CD4-positive, alpha-beta T cell treated with Interleukin-1 beta for 1 hour (primary cell): ENCODE measurements at regions not wholly inside any gene's neighbourhood (a gene's known extent, or its start where the extent isn't known, plus 50 kb on each side); places are given as distances from the start of the nearest gene placed in this dataset.
A peak's percentile ranks its signal among the peaks of the same experiment; 100 is the strongest.
"Not testable (repeated sequence)": the region's sequence is repeated elsewhere in the genome, so short reads cannot be mapped to it uniquely, and the experiment has no call there.

Source experiments
- DNase-seq, 2 donors: peaks; one replicate each; pipeline ENCODE4 v3.0.0-alpha.2; 2020 to 2022

DNA sequence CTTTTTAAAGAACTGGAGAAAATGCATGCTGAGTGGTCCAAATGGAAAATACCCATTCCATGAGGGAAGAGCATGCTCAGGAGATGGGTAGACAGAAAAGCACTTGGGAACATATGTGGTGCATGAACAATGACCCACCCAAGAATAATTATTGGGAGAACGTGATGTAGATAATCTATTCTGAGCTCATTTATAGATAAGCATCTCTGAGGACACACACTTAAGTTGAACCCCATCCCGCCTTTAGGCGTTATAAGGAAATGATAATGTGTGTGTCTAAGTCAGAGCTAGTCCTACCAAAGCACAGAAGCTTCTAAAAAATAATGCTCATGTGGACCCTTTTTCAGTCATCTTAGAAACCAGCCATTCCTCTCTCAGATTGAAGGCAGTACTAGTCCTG, 189.9 kb downstream of the KTN1 start:
- no peak for DNase-seq

GRCh38 chr14:55771242-55771981, 191.4 kb downstream of the KTN1 start:
- DNase-seq, result no peak

DNA sequence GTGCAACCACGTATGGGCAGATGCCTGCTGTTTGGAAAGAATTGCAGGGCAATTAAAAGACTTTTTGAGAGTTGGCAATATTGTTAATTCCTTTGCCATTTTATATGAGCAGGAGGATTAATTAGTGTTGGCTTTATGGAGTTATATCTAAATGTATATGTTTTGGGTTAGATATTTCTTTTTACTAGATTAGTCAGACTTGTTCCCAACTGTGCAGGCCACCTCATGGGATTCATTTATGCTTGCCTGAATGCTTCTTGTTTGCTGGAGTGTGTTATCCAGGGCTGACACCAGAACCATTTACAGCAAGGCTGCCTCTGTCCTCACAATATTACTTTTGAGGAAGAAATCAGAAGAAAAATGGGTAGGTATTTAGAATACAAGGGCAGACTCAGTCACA, 192.5 kb downstream of the KTN1 start:
- DNase-seq, result no peak

- no peak for DNase-seq
Measured at GRCh38 chr14:55773312-55773711, 193.3 kb downstream of the KTN1 start.

DNA sequence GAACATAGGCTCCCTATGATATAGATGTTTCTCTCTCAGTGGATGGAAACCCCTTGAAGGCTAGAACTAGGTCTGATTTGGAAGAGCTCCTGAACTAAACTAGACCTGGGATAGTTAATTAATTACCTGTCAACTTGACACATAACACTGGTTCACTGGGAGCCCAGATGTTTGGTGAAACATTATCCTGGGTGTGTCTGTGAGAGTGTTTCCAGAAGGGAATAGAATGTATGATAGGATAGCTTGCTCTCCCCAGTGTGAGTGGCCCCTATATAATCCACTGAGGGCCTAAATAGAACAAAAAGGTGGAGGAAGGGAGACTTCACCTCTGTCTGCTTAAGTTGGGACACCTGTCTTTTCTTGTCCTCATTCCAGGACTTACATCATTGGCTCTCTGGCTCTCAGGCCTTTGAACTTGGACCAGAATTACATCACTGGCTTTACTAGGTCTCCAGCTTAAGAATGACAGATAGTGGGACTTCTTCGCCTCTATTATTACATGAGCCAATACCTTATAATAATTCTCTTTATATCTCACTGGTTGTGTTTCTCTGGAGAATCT, 194.1 kb downstream of the KTN1 start:
- DNase-seq, result no peak

DNA sequence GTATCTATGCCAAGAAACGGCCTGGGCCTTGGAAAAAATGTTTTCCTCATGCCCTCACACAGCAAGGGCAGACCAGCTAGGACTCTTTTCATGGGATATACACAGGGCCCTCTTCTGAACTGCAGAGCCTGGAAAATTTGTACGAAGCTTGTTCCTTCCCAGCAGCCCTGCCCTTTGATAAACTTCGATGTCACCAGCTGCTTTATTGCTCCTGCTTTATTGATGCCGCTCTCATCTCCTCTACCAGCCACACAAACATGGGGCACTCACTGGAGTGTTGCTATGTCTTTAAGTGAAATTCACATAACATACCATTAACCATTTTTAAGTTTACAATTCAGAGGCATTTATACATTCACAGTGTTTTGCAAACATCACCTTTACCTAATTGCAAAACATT, 197.9 kb downstream of the KTN1 start:
- DNase-seq, result no peak

- DNase-seq, result peak in 1 of 2 donors; percentile 4
Measured at GRCh38 chr14:55780156-55780946, 200.3 kb downstream of the KTN1 start.

GRCh38 chr14:55781046-55781445, 201.0 kb downstream of the KTN1 start:
- no peak for DNase-seq

DNA sequence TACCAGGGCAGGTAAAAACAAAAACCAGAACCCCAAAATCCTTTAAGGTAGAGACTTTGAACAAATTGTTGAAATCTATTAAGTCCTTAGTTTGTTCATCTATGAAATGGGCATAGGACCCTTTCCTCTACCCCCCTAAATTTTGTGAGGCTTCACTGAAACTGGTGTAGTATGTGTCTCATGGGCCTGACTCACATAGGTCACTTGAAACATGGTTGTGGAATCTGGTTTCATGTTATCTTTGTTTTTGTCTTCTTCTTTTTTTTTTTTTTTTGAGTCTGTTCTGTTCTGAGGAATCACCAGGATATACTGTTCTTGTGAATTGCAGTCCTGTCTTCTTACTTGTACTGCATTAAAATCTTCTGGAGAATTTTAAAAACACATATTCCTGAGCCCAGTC, 202.2 kb downstream of the KTN1 start:
- DNase-seq, result no peak

DNA sequence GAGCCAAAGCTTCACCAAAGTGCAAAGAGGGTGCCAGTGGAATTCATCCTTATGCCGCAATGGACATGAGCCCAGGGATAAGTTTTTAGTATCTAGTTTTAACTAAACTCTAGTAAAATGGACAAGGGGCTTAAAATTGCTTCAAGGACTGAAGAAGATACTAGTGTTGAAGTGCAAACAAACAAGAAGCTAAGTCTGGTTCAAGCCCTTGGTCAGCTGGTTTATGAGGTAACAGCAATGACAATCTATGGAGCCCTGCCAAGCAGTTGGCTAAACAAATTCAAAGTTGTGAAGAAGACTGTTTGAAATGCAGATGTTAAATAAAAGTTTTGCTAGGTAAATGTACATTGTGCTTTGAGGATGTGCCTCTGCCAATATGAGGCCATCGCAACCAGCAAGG, 209.4 kb downstream of the KTN1 start:
- no peak for DNase-seq

- no peak for DNase-seq
Measured at GRCh38 chr14:55794655-55795595, 214.9 kb downstream of the KTN1 start.

DNA sequence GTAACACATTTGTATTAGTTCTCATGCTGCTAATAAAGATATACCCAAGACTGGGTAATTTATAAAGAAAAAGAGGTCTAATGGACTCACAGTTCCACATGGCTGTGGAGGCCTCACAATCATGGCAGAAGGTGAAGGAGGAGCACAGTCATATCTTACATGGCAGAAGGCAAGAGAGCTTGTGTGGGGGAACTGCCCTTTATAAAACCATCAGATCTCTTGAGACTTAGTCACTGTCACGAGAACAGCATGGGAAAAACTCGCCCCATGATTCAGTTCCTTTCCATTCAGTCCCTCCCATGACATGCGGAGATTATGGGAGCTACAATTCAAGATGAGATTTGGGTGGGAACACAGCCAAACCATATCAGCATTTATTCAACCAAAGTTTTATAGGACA, 216.5 kb downstream of the KTN1 start:
- not testable (repeated sequence) for DNase-seq

DNA sequence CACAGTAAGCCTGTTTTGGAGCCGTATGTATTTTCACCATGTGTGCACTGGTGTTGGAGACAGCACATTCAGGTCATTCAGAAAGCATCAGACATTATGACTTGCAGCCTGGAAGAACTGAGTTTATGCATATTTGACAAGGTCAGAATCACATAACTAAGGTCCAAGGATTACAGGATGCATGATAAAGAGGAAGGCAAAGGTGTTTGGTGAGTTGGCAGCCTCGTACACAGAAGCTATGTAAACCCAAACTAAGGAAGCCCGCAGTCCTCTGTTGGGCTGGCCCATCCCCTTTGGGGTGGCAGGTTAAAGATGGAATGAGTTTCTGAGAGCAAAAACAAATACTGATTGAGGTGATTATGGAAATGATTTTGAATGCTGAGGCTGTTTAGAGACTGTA, 218.4 kb downstream of the KTN1 start:
- DNase-seq, result no peak

DNA sequence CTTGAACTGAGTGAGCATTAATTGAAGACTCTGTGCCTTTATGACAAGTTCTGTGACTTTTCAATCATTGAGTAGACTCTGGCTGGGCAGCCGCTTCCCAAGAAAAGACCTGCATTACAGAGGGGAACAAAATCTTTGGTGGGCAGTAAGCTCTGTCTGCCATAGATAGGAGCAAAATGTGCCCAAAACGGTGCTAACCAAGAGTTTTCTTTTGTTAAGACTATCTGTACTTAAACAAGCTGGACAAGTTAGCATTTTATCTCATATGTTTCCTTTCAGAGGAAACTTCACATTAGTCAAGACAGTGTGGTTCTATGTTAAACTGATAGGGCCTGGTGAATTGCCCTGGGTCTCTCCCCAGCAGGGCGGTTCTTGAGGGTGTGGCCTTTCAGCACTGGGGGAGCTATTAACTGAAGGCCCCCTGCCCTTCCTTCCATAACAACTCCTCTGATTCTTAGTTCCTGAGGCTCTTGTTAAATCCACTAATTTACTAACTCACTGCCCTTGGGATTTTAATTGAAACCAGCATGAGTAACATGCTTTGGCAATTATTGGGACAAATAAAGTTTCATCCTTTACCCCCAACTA, 219.6 kb downstream of the KTN1 start:
- DNase-seq, result no peak

DNA sequence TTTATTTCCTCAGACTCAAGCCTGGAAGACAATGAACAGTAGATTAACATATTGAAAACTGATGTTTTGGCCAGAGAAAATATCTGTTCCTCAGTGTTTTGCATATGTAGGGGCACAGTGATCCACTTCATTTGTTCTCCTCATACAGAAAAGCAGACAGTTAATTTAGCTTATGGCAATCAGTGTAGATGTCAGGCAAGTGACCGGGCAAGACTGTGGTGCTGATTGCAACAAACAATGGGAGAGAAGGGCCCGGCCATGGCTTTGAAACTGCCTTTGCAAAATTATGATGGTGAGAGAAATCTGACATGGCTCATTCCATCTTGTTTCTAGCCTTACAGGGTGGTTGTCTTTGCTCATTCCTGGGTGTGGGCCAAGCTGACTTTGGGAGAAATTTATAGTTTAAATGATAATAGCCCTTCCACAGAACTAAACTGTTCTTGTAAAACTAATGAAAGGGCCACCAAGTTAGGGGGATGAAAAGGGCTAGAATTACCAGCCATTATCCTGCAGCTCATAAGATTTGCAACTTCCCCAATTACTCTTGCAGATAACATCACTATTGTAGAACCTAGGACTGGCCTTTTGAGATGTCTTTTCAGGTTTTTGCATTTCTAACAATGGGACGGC, 220.3 kb downstream of the KTN1 start:
- no peak for DNase-seq

GRCh38 chr14:55801121-55801520, 221.1 kb downstream of the KTN1 start:
- DNase-seq, result no peak

DNA sequence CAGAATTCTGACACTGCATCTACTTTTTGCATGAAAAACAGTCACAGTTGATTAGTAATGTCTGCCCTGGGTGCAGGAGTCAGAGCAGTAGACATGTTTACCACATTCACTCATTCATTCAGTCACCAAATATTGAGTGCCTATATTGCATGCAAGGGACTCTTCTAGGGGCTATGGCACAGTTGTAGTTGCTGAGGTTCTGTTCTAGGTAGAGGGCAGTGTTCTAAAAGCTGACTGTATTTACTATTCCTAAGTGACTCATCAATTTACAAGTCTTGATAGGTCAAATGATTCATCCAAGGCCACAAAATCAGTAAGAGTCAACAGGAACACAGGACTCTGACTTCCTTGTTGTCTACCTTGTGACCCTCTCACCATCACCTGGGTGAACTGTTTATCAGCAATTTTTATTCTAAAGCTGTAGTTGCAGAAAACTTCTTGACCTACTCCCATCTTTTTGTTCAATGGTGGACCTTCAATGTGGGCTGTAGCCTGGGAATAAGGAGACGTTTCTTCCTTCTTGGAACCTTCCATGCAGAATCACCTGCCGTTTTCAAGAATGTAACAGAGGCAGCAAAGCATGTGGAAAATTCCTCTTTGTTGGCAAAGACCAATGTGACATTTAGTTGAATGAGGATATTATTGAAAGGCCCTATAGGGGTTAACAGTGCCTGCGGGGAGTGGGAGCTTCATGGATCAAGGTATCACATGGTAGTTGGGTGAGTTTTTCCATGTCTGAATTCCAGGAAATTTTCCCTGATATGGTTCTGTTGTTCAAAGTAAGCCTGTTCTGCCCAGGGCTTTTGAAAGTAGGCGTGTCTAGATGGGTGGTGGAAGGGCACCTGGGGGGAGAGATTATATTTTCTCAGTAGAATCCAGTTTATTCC, 223.2 kb downstream of the KTN1 start:
- no peak for DNase-seq

DNA sequence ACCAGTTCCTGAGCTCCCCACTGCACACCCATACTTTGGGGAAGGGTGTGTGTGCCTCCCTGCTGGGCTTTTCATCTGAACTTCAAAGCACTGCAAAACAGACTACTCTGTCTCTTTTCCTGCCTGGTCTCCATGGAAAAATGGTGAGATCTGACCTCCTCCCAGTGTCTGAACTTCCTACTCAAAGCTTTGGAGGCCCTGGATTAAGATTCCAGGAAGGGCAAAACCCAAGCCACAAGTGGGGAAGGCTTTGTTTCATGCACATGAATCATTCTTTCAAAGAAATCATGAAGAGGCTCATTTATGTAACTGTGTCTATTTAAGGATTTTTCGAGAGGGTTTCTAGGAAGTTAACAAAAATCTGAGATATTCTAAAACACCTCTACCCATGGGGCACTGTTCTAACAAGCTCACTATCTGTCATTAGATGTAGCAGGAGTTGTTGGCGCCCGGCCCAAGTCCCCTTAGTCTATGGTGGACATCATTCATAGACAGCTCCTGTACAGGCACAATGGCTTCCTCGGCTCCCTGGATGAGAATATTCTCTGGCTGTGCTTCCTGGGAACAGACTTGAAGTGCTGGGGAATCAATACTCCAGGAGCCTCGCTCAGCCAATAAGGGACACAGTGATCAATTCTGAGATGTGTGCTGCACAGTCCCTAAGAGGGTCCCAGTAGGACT, 224.0 kb downstream of the KTN1 start:
- no peak for DNase-seq

DNA sequence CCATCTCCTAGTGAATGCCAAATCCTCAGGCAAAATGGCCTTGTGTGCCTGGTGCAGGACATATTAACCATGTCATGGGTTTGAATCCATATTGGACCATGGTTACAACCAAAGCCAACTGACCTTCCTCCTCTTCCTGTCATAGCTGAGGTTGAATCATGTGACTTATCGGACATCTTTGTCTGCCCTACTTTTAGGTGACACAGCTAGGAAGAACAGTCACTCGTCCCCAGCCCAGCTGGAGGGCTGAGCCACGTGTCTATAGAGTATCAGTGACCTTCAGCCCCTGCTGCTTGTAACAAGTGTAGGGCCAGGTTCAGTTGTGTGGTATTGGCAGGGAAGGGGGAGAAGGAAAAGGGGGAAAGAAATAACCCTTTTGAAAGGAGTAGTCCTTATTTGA, 225.2 kb downstream of the KTN1 start:
- no peak for DNase-seq
